Fibroblast of lung (primary cell): ENCODE measurements at regions not wholly inside any gene's neighbourhood (a gene's known extent, or its start where the extent isn't known, plus 50 kb on each side); places are given as distances from the start of the nearest gene placed in this dataset.

ENCODE experiments used
- DNase-seq, 2 donors: peaks; one replicate each; pipeline versions ENCODE4 v3.0.0 to v3.0.0-alpha.2; 2010; ENCODE audit warnings: low read depth in 2 of 2
- H2AFZ ChIP-seq: 2 replicates; pipeline ENCODE4 v1.5.1; 2012; ENCODE audit warnings: low read length, control low read depth, inconsistent platforms
- H3K27ac ChIP-seq: 2 replicates; pipeline ENCODE4 v1.5.1; 2011; ENCODE audit warnings: low read length, control low read depth; ENCODE audit not compliant: insufficient read depth
- H3K27me3 ChIP-seq: 2 replicates; pipeline ENCODE4 v1.5.1; 2011; ENCODE audit warnings: mild to moderate bottlenecking, low read length; ENCODE audit not compliant: control insufficient read depth, insufficient read depth
- H3K36me3 ChIP-seq: 2 replicates; pipeline ENCODE4 v1.5.1; 2011; ENCODE audit warnings: low read length; ENCODE audit not compliant: control insufficient read depth, insufficient read depth
- H3K4me1 ChIP-seq: 2 replicates; pipeline ENCODE4 v1.5.1; 2011; ENCODE audit warnings: low read length; ENCODE audit not compliant: control insufficient read depth, insufficient read depth; ENCODE audit errors: extremely low read depth
- H3K4me2 ChIP-seq: 2 replicates; pipeline ENCODE4 v1.5.1; 2011; ENCODE audit warnings: low read length, control low read depth; ENCODE audit not compliant: insufficient read depth; ENCODE audit errors: extremely low read depth
- H3K4me3 ChIP-seq, 4 experiments: fragments of 200-600 bp in 1 of 4; sonication (generic) in 1 of 4; replicated peaks in 1 of 4; 2 replicates each; pipeline ENCODE4 v1.5.1; 2011 to 2016; ENCODE audit warnings: low read length in 4 of 4, low read depth in 3 of 4, mild to moderate bottlenecking in 3 of 4, control low read depth in 2 of 4, inconsistent platforms in 1 of 4, mixed read lengths in 1 of 4; ENCODE audit not compliant: insufficient read depth in 1 of 4; ENCODE audit errors: control extremely low read depth in 1 of 4
- H3K79me2 ChIP-seq: 2 replicates; pipeline ENCODE4 v1.5.1; 2012; ENCODE audit warnings: mild to moderate bottlenecking, low read length, inconsistent platforms; ENCODE audit not compliant: control insufficient read depth, insufficient read depth
- H3K9ac ChIP-seq: 2 replicates; pipeline ENCODE4 v1.5.1; 2011; ENCODE audit warnings: mild to moderate bottlenecking, low read length, control low read depth; ENCODE audit not compliant: insufficient read depth
- H3K9me3 ChIP-seq: 2 replicates; pipeline ENCODE4 v1.5.1; 2012; ENCODE audit warnings: low read depth, low read length; ENCODE audit not compliant: control insufficient read depth, insufficient read depth
- H4K20me1 ChIP-seq: 2 replicates; pipeline ENCODE4 v1.5.1; 2011; ENCODE audit warnings: low read length; ENCODE audit not compliant: control insufficient read depth, insufficient read depth; ENCODE audit errors: extremely low read depth
- EZH2 ChIP-seq: IDR thresholded peaks from 2 replicates; pipeline ENCODE4 v1.5.1; 2012; ENCODE audit warnings: low read length, control low read depth, mild to moderate bottlenecking; ENCODE audit errors: missing control alignments
- TF ChIP-seq, protein P1 (sequence below), 2 donors: IDR thresholded peaks in 1 of 2; conservative IDR thresholded peaks in 1 of 2; 1 replicate in 1 of 2; 2 replicates in 1 of 2; pipeline ENCODE4 v1.5.1; 2011 to 2012; ENCODE audit warnings: low read length in 2 of 2, control low read depth in 1 of 2, inconsistent platforms in 1 of 2, low read depth in 1 of 2, mild to moderate bottlenecking in 1 of 2

DNA sequence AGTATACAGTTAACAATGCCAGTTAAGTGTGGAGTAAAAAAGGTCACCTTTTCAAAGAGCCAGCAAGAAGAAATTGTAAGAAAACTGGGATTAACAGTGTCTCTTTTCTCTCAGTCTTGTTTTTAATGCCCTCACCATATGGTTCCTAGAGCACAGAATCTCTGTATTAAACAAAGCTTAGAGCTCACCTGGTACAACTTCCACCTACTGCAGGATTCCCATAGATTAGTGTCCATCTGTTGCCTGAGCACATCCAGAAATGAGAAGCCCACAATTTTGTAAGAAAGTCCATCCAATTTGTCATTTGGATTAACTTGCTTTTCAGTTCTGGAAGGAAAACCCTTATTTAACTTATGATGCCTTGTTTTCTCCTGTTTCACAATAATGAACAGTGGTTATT lies 1037.1 kb downstream of the STPG2 start:
- no peak overlapping the region for H3K27ac ChIP-seq
- H3K4me2 ChIP-seq: no peak overlapping the region
- no peak overlapping the region for H2AFZ ChIP-seq
- no peaks in the 10 kb centered on the region for H3K36me3 ChIP-seq
- no peaks in the 10 kb centered on the region for H3K27me3 ChIP-seq
- H3K4me1 ChIP-seq: no peaks in the 10 kb centered on the region
- H3K79me2 ChIP-seq: no peaks in the 10 kb centered on the region
- H3K4me3 ChIP-seq: no peak overlapping the region
- no peaks in the 10 kb centered on the region for H4K20me1 ChIP-seq
- no peak for DNase-seq
- no peaks in the 10 kb centered on the region for H3K9me3 ChIP-seq
- TF ChIP-seq EZH2: no peak
- TF ChIP-seq, protein P1, sequence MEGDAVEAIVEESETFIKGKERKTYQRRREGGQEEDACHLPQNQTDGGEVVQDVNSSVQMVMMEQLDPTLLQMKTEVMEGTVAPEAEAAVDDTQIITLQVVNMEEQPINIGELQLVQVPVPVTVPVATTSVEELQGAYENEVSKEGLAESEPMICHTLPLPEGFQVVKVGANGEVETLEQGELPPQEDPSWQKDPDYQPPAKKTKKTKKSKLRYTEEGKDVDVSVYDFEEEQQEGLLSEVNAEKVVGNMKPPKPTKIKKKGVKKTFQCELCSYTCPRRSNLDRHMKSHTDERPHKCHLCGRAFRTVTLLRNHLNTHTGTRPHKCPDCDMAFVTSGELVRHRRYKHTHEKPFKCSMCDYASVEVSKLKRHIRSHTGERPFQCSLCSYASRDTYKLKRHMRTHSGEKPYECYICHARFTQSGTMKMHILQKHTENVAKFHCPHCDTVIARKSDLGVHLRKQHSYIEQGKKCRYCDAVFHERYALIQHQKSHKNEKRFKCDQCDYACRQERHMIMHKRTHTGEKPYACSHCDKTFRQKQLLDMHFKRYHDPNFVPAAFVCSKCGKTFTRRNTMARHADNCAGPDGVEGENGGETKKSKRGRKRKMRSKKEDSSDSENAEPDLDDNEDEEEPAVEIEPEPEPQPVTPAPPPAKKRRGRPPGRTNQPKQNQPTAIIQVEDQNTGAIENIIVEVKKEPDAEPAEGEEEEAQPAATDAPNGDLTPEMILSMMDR (conservative IDR thresholded peaks at IDR 0.05 in 1 of 2, IDR thresholded peaks at IDR 0.05 in 1 of 2; ENCODE audit: low read depth in 1 of 2, low read length in 2 of 2): no peak
- H3K9ac ChIP-seq: no peak overlapping the region

DNA sequence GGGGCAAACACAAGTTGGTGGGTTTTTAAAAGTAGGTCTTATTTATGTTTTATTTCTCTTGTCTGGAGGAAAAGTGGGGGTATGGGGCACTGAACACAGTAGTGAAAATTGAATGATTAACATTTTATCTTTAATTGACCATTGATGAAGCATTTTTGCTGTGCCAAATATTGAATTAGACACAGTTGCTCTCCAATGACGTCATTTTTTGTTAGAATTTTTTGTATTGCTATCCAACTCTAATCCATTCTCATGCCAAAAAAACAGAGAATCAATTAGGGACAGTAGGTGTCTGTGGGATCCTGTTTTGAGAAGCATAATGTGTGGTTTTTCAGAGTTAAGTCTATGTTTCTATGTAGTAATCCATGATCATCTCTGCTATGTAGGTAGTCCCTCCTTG lies 1032.8 kb downstream of the STPG2 start:
- no peak overlapping the region for H3K4me2 ChIP-seq
- no peak overlapping the region for H3K27ac ChIP-seq
- H3K4me3 ChIP-seq: no peak overlapping the region
- TF ChIP-seq, protein P1 (conservative IDR thresholded peaks at IDR 0.05 in 1 of 2, IDR thresholded peaks at IDR 0.05 in 1 of 2; ENCODE audit: low read depth in 1 of 2, low read length in 2 of 2): no peak
- no peak for TF ChIP-seq EZH2
- H3K79me2 ChIP-seq: no peaks in the 10 kb centered on the region
- H3K27me3 ChIP-seq: no peaks in the 10 kb centered on the region
- H3K9me3 ChIP-seq: no peaks in the 10 kb centered on the region
- no peaks in the 10 kb centered on the region for H3K36me3 ChIP-seq
- no peaks in the 10 kb centered on the region for H4K20me1 ChIP-seq
- no peak for DNase-seq
- H3K4me1 ChIP-seq: no peaks in the 10 kb centered on the region
- no peak overlapping the region for H3K9ac ChIP-seq
- H2AFZ ChIP-seq: no peak overlapping the region

DNA sequence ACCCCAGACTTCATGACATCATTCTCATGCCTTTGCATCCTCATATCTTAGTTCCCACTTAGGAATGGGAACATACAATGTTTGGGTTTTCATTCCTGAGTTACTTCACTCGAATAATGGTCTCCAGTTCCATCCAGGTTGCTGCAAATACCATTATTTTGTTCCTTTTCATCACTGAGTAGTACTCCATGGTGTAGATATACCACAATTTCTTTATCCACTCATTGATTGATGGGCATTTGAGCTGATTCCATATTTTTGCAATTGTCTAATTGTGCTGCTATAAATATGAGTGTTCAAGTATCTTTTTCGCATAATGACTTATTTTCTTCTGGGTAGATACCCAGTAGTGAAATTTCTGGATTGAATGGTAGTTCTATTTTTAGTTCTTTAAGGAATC lies 1026.8 kb downstream of the STPG2 start:
- Histone ChIP-seq H3K27ac (no peak overlapping the region), H3K27me3 (no peaks in the 10 kb centered on the region), H3K36me3 (no peaks in the 10 kb centered on the region)

More for the DNA sequence above, 1026.8 kb downstream of the STPG2 start:
- Histone ChIP-seq H3K4me3 (no peak overlapping the region), H3K4me2 (no peak overlapping the region), H3K4me1 (no peaks in the 10 kb centered on the region), H4K20me1 (no peaks in the 10 kb centered on the region), H2AFZ (no peak overlapping the region), H3K79me2 (no peaks in the 10 kb centered on the region), H3K9me3 (no peaks in the 10 kb centered on the region), H3K9ac (no peak overlapping the region)
- no peak for DNase-seq
- TF ChIP-seq EZH2: no peak
- TF ChIP-seq, protein P1 (conservative IDR thresholded peaks at IDR 0.05 in 1 of 2, IDR thresholded peaks at IDR 0.05 in 1 of 2; ENCODE audit: low read depth in 1 of 2, low read length in 2 of 2): no peak
